Transverse colon (tissue), 4 donors: ENCODE measurements at regions not wholly inside any gene's neighbourhood (a gene's known extent, or its start where the extent isn't known, plus 50 kb on each side); places are given as distances from the start of the nearest gene placed in this dataset.
"Not testable (repeated sequence)": the region's sequence is repeated elsewhere in the genome, so short reads cannot be mapped to it uniquely, and the experiment has no call there.

Source experiments
- DNase-seq: peaks from one replicate; pipeline ENCODE4 v3.0.0-alpha.2; 2019
- H3K27ac ChIP-seq, 4 donors: fragments of 200-600 bp; sonication (generic); 2 replicates each; pipeline ENCODE4 v1.5.1; 2016 to 2018; ENCODE audit warnings: inconsistent platforms in 4 of 4
- H3K27me3 ChIP-seq: fragments of 200-600 bp; sonication (generic); 2 replicates; pipeline ENCODE4 v1.5.1; 2017; ENCODE audit warnings: inconsistent platforms
- H3K36me3 ChIP-seq, 4 donors: fragments of 200-600 bp; sonication (generic); 2 replicates each; pipeline ENCODE4 v1.5.1; 2017 to 2019; ENCODE audit warnings: inconsistent platforms in 4 of 4
- H3K4me1 ChIP-seq, 4 donors: fragments of 200-600 bp; sonication (generic); 2 replicates each; pipeline ENCODE4 v1.5.1; 2017 to 2020; ENCODE audit warnings: inconsistent platforms in 4 of 4
- H3K4me3 ChIP-seq, 4 donors: fragments of 200-600 bp; sonication (generic); 1 replicate in 1 of 4; 2 replicates in 3 of 4; pipeline versions ENCODE4 v1.5.1 to v1.6.1; 2017 to 2019; ENCODE audit warnings: inconsistent platforms in 4 of 4
- H3K9me3 ChIP-seq, 2 donors: fragments of 200-600 bp; sonication (generic); 2 replicates each; pipeline ENCODE4 v1.5.1; 2017 to 2019; ENCODE audit warnings: inconsistent platforms in 2 of 2
- EP300 ChIP-seq: sonication (generic); formaldehyde crosslinking; IDR thresholded peaks from one replicate; pipeline ENCODE4 v1.6.1; 2017; ENCODE audit warnings: antibody characterized with exemption, low read depth
- POLR2A ChIP-seq: fragments of 450-650 bp; IDR thresholded peaks from one replicate; pipeline ENCODE4 v1.6.1; 2016; ENCODE audit warnings: antibody characterized with exemption, mild to moderate bottlenecking, moderate library complexity
- POLR2AphosphoS5 ChIP-seq, 3 donors: sonication (generic); formaldehyde crosslinking; IDR thresholded peaks; one replicate each; pipeline ENCODE4 v1.6.1; 2016; ENCODE audit warnings: antibody characterized with exemption in 3 of 3
- WGBS, 2 donors: methylation state at CpG; one replicate each; pipeline ENCODE4 v1.1.5; 2018; ENCODE audit warnings: low coverage in 1 of 2; 5-methylcytosine and 5-hydroxymethylcytosine counted together
- in situ Hi-C, 4 donors: fragments of 200-750 bp; cut with MboI; loops; one replicate each; pipeline versions ENCODE4 v1.15.0 to v1.15.1; 2017; ENCODE audit warnings: low sequenced_read_pairs in 3 of 4, low pct_ligation_motif_present in 1 of 4, low pct_unique_long_range_greater_than_20kb in 1 of 4
- intact Hi-C: fragments of 100-400 bp; cut with DNase I; formaldehyde crosslinking; loops from one replicate; pipeline ENCODE4 v1.15.1; 2023; ENCODE audit warnings: low total_unique reads
- TF ChIP-seq, protein P1 (sequence below), 5 experiments: fragments of 200-600 bp in 3 of 5; fragments of 450-650 bp in 2 of 5; sonication (generic) in 3 of 5; IDR thresholded peaks; 1 replicate in 2 of 5; 2 replicates in 3 of 5; pipeline ENCODE4 v1.5.1; 2016 to 2017; ENCODE audit warnings: antibody characterized with exemption in 5 of 5, inconsistent platforms in 3 of 5, mild to moderate bottlenecking in 2 of 5, moderate library complexity in 1 of 5

DNA sequence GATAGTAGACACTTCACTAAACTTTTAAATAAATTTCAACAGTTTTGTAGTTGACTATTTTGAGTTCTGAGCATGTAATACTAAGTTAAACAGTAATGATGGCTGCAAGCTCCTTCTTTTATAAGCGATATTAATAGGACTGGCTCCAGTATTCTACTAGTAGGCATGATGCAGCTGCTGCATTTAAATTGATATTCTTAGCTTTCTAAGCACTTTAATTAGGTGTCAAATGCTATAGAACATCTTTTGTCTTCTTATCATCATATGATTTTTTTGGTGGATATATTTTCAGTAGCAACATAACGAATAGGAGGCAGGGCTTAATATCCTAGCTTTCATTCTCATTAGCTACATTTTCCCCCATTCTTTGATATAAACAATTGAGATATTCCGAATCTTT lies 141.1 kb downstream of the FBXO4 start:
- no peak for DNase-seq
- no peaks in the 10 kb centered on the region for H3K4me1 ChIP-seq
- H3K4me3 ChIP-seq, result no peak overlapping the region
- H3K9me3 ChIP-seq, result no peaks in the 10 kb centered on the region
- in situ Hi-C loops (no loop called here), intact Hi-C loops (no loop called here)
- TF ChIP-seq POLR2A, result no peak
- no peak for TF ChIP-seq POLR2AphosphoS5 (IDR thresholded peaks at IDR 0.05)
- no peak for TF ChIP-seq EP300
- TF ChIP-seq, protein P1, sequence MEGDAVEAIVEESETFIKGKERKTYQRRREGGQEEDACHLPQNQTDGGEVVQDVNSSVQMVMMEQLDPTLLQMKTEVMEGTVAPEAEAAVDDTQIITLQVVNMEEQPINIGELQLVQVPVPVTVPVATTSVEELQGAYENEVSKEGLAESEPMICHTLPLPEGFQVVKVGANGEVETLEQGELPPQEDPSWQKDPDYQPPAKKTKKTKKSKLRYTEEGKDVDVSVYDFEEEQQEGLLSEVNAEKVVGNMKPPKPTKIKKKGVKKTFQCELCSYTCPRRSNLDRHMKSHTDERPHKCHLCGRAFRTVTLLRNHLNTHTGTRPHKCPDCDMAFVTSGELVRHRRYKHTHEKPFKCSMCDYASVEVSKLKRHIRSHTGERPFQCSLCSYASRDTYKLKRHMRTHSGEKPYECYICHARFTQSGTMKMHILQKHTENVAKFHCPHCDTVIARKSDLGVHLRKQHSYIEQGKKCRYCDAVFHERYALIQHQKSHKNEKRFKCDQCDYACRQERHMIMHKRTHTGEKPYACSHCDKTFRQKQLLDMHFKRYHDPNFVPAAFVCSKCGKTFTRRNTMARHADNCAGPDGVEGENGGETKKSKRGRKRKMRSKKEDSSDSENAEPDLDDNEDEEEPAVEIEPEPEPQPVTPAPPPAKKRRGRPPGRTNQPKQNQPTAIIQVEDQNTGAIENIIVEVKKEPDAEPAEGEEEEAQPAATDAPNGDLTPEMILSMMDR (IDR thresholded peaks at IDR 0.05), result no peak
- 69 to 82% methylated on average over 3 of the region's 3 CpGs for WGBS, 2 donors
- H3K27ac ChIP-seq, result no peak overlapping the region
- H3K36me3 ChIP-seq, result no peaks in the 10 kb centered on the region
- no peaks in the 10 kb centered on the region for H3K27me3 ChIP-seq

DNA sequence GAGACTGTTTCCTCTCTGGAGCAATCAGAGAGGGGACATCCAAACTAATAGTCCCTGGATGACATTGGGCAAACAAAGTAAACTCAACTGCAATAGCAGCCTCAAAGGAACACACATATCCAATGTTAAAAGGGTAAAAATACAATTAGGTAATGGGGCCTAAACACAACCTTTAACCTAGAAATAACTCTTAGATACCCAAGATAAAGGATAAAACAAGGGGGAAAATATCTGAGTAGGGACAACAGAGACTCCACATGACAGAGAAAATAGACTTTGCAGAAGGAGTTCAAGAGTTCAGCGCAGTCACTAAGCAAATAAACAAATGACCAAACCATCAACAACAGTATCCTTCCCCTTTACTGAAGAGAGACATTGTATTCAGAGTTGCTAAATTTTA lies 149.3 kb downstream of the FBXO4 start:
- 50 to 55% methylated on average over 1 of the region's 1 CpG for WGBS, 2 donors
- Histone ChIP-seq H3K27me3 (no peaks in the 10 kb centered on the region), H3K4me3 (no peak overlapping the region), H3K27ac (no peak overlapping the region), H3K4me1 (no peaks in the 10 kb centered on the region), H3K9me3 (no peaks in the 10 kb centered on the region), H3K36me3 (no peaks in the 10 kb centered on the region)
- no peak for DNase-seq
- TF ChIP-seq EP300 (no peak), POLR2A (no peak), POLR2AphosphoS5 (IDR thresholded peaks at IDR 0.05) (no peak)
- TF ChIP-seq, protein P1 (IDR thresholded peaks at IDR 0.05), result no peak
- intact Hi-C loops (no loop called here), in situ Hi-C loops (no loop called here)

DNA sequence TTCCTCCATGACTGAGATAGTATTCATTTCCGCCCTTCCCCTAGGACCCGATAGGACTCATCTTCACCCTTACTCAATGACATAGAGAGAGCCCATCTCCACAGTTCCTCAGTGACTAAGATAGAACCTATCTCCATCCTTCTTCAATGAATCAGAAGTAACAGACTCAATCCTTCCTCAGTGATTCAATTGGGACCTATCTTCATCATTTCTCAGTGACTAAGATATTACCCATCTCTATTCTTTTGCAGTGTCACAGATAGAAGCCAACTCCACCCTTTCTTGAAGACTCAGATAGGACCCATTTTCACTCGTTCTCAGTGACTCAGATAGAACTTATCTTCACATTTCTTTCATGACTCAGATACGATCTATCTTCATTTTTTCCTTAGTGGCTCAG lies 164.6 kb downstream of the FBXO4 start:
- H3K27ac ChIP-seq, result no peak overlapping the region
- no peaks in the 10 kb centered on the region for H3K27me3 ChIP-seq
- DNase-seq, result no peak
- intact Hi-C loops, result no loop called here
- TF ChIP-seq EP300 (no peak), POLR2AphosphoS5 (IDR thresholded peaks at IDR 0.05) (no peak), POLR2A (no peak)
- TF ChIP-seq, protein P1 (IDR thresholded peaks at IDR 0.05), result no peak
- in situ Hi-C loops, result no loop called here
- H3K36me3 ChIP-seq, result no peaks in the 10 kb centered on the region
- 51 to 85% methylated on average over 2 to 4 of the region's 4 CpGs for WGBS, 2 donors
- H3K9me3 ChIP-seq, result no peaks in the 10 kb centered on the region
- H3K4me1 ChIP-seq, result no peaks in the 10 kb centered on the region
- H3K4me3 ChIP-seq, result no peak overlapping the region

DNA sequence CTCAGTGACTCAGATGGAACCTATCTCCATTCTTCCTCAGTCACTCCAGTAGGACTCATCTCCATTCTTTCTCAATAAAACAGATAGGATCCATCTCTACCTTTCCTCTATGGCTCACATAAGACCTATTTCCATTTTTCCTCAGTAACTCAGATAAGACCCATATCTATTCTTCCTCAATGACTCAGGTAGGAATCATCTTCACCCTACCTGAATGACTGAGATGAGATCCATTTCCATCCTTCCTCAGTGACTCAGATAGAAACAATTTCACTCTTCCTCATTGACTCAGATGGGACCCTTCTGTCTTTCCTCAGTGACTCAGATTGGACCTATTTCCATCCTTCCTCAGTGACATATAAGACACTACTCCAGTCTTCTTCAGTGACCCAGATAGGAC lies 165.1 kb downstream of the FBXO4 start:
- H3K27ac ChIP-seq, result no peak overlapping the region
- H3K4me3 ChIP-seq, result no peak overlapping the region
- no peaks in the 10 kb centered on the region for H3K4me1 ChIP-seq
- no peaks in the 10 kb centered on the region for H3K27me3 ChIP-seq
- in situ Hi-C loops, result no loop called here
- intact Hi-C loops, result no loop called here
- H3K9me3 ChIP-seq, result no peaks in the 10 kb centered on the region
- TF ChIP-seq, protein P1 (IDR thresholded peaks at IDR 0.05), result no peak
- TF ChIP-seq EP300, result no peak
- no peak for TF ChIP-seq POLR2A
- TF ChIP-seq POLR2AphosphoS5 (IDR thresholded peaks at IDR 0.05), result no peak
- no peaks in the 10 kb centered on the region for H3K36me3 ChIP-seq
- DNase-seq, result no peak

DNA sequence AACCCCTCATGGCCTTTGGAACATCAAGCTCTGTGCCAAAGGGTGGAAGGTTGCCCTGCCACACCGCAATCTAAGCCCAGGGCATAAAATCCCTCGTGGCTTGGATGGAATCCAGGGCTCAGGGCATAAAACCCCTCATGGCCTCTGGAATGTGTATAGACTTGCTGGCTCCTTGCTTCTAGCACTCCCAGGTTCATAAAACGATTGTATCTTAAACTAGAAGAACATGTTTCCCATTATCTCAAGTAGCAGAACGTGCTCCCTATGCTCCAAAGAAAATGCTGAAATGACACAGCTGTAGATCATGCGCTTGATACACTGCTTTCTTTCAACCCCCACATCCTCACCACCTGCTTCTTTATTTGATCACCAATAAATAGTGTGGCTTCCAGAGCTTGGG lies 174.8 kb downstream of the FBXO4 start:
- DNase-seq, in situ Hi-C loops, H3K27me3 ChIP-seq, intact Hi-C loops, H3K36me3 ChIP-seq, H3K27ac ChIP-seq, H3K4me3 ChIP-seq, H3K4me1 ChIP-seq, H3K9me3 ChIP-seq: not testable (repeated sequence)
- WGBS, 2 donors, result 73 to 100% methylated on average over 2 to 5 of the region's 5 CpGs
